NCI-H146 treated with DMSO at 0.1 percent for 48 hours (cell line): ENCODE measurements at regions not wholly inside any gene's neighbourhood (a gene's known extent, or its start where the extent isn't known, plus 50 kb on each side); places are given as distances from the start of the nearest gene placed in this dataset.

Experiments
- DNase-seq: peaks from one replicate; lab custom pipeline; 2025; ENCODE audit not compliant: unreplicated experiment; lab: John Stamatoyannopoulos, UW

DNA sequence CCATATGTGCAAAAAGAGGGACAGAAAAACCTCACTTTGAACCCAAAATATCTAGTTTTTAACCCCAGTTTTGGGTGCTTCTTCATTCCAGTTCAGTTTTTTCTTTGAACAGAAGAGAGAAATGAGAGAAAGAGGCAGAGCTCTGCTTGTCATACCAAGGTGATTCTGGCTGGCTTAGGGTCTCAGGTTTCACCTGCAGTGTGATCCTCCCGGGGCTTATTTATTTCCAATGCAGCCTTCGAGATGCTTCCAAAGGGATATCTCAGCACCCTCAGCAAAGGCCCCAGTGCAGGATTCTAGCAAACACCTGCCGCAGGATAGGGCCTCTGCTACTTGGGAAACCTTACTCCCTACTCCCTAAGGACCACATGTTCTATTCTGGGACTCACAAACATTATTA lies 131.3 kb downstream of the WDR11 start:
- DNase-seq, result no peak

GRCh38 chr10:120983721-120984120 lies 132.6 kb downstream of the WDR11 start:
- no peak for DNase-seq

DNA sequence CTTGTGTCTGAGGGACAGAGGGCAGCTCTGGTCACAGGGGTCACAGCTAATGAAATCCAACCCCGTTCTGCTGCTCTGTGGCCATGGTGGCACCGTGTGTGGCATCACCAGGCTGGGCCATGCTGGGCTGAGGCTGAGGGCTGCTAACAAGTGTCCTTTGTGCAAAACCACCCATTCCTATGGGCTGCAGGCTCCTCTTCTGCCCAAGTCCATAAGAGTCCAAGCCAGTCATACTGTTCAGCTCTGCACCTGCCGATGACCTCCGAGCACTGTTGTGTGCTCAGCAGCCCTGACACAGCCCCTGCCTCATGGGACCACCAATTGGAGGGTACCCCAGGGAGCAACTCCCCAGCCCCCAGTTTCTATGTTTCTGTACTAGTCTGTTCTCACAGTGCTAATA lies 133.1 kb downstream of the WDR11 start:
- DNase-seq, result no peak

DNA sequence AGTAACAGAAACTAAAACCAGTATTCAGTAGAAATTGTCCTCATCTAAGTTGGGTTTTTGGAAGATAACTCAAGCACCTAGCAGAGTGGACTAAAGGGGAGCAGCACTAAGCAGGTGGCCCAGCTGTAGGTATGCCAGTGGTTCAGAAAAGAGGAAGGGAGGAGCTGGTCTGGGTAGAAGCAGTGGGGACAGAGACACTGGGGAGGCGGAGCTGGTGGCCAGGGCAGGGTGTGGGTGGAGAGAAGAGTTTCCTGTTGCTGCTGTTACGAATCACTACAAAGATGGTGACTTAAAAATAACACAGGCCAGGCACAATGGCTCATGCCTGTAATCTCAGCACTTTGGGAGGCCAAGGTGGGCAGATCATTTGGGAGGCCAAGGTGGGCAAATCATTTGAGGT lies 136.2 kb downstream of the WDR11 start:
- no peak for DNase-seq

- no peak for DNase-seq
Measured at GRCh38 chr10:120988751-120989150, 137.6 kb downstream of the WDR11 start.

DNA sequence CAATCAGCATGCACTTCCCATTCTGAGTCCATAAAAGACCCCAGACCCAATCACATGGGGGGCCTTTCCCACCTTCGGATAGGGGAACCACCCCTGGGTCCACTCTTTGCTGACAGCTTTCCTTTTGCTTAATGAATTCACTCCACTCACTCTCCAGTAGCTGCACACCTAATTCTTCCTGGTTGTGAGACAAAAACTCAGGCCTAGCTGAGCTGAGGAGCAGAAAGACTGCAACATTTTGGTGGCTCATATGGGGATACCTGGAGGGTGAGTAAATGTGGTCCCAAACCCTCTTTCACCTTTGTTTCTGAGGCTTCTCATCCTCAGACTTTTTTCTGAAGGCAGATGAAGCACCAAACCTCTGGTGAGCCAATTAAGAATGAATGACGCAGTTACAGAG lies 138.1 kb downstream of the WDR11 start:
- DNase-seq, result no peak

DNA sequence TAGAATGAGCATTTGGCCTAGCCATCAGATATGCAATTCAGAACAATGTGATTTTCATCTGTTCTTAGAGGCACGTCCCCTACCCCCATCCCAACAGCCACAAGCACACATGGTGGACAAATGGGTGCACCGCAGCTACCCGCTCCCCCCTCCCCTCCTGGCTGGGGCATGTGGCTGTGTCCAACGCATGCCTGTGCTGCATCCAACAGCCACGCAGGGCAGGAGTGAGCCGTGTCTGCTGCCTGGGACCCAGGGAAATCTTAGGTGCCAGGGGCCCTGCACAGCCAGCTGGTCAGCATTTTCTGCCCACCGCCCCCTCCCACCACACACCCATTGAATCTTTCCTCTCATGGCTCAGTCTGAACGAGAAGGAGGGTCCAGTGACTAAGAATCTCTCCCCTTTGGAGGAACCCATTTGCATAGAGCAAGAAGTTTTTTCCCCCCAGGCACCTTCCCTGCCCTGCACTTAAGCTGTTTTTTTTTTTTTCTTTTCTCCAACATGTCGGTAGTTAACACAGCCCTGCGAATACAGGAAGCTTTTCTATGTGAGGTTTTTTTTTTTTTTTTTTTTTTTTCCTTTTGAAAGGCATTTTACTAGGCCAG lies 138.9 kb downstream of the WDR11 start:
- DNase-seq, result no peak

GRCh38 chr10:120990831-120991230 lies 139.7 kb downstream of the WDR11 start:
- DNase-seq, result no peak

- no peak for DNase-seq
Measured at GRCh38 chr10:120993089-120993488, 141.9 kb downstream of the WDR11 start.

DNA sequence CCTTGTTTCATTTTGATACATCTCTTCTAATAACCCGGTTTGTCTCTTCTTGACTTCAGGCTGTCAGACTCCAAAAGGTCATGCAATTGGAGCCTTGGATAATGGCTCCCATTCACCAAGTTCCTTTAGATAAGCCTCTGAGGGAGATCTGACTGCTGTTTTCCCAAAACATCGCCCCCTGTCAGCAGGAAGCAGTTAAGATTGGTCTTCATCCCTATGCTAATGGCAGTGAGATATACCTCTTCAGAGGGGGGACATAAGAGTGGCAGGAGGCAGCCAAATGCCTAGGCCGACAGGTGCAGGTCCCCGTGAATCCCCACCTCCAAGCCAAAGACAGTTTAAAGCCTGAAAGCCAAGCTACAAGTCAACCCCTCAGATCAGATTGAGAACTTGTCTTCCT lies 144.6 kb downstream of the WDR11 start:
- no peak for DNase-seq

- no peak for DNase-seq
Measured at GRCh38 chr10:120996456-120997034, 145.4 kb downstream of the WDR11 start.

DNA sequence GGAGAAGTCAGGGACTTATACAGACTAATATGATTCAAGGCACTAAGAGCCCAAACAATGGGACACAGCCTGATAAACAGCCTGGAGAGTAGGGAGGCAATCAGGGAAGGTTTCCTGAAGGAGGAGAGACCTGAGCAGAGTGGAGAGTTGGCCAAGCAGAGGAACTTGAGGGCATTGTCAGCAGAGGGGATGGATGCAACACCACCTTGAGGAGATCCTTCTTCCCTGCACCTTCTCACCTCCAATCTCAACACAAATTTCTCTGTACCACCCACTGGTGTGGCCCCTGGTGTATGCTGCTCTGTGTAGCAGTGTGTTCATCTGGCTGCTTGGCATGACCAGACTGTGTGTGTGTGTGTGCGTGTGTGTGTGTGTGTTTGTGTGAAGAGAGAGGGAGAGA lies 146.2 kb downstream of the WDR11 start:
- DNase-seq, result no peak

GRCh38 chr10:120997756-120998155 lies 146.6 kb downstream of the WDR11 start:
- DNase-seq, result no peak

- DNase-seq, result no peak
Measured at GRCh38 chr10:120998251-120998650, 147.1 kb downstream of the WDR11 start.

DNA sequence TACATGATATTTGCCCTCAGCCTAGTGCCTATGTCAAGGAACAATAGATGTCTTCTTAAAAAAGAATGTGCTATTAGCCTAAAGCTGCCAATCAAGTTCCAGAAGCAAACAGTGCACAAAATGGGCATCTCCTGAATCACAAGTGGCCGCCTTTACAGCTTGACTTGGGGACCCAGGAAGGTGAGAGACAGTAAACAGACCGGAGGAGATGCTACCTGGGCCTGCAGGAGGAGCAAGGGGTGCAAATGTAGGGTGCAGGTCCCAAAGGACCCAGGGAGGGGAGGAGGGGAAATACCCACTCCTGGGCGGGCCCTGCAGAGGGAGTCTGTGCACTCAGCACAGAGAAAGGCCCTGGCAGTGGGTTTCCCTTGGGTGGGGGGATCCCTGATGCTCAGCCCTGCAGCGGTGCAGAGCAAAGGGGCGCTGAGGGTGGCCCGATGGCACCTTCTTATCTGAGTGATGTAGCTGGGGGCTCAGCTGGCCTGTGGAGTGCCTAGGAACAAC lies 147.7 kb downstream of the WDR11 start:
- no peak for DNase-seq

GRCh38 chr10:120999868-121000267 lies 148.7 kb downstream of the WDR11 start:
- no peak for DNase-seq

DNA sequence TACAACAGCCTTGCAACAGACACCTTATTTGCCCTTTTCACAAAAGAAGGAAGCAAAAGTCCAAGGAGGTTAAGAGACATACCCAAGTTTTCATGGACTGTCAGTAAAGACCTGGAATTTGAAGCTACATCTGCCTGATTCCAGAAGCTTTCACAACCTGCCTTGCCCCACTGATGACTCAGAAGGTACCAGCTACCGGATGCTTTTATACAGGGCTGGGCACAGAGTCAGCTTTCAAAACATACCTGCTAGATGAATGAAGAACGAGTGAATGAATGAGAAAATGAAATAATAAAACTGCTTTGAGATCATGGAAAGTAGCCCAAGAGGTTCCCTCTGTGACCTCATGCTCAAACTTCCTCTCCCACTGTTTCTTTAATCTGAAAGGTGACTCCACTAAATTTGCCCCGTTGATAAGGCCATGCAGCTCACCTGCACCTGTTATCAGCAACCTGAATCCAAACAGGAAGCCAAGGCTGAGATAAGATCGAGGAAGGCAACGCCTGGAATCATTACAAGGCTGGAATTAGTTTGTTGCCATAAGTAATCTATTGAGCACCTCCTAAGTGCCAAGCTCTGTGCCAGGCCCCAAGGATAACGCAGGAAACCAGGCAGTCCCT lies 151.5 kb downstream of the WDR11 start:
- peak; percentile 55 for DNase-seq

DNA sequence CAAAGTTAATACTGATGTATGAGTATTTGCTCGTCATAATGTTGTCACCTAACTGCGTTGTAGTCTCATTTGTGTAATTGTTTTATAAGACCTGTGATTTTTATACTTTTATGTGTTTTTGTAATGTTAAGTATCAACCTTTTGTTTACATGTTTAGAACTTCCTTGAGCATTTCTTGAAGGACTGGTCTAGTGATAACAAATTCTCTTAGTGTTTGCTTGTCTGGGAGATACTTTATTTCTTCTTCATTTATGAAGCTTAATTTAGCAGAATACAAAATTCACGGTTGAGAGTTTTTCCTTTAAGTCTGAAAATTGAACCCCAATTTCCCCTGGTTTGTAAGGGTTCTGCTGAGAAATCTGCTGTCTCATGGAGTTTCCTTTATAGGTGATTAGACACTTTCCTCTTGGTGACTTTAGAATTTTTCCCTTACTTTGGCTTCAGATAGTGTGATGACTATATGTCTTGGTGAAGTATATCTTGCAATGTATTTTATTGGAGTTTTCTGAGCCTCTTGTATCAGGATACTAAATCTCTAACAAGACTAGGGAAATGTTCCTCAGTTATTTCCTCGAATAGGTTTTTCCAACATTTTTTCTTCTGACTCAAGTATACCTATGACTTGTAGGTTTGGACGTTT lies 154.9 kb downstream of the WDR11 start:
- no peak for DNase-seq

DNA sequence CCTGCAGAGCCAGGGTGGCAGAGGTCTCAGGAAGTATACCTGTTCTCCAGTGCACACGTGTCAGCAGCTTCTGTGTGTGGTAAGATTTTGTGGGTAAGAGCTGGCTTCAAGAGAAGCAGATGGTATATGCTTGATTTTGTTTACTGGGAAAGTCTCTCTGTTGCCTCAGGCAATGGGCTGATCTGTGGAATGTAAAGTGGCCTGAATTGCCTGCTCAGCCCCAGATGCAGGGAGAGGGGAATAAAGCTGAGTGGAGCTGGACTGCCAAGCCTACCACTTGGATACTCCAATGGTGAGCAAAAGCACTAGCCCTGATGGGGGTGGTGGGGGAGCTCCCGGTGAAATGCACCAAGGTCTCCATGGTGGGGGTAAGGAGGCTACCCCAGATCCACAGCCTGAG lies 156.1 kb downstream of the WDR11 start:
- DNase-seq, result no peak

DNA sequence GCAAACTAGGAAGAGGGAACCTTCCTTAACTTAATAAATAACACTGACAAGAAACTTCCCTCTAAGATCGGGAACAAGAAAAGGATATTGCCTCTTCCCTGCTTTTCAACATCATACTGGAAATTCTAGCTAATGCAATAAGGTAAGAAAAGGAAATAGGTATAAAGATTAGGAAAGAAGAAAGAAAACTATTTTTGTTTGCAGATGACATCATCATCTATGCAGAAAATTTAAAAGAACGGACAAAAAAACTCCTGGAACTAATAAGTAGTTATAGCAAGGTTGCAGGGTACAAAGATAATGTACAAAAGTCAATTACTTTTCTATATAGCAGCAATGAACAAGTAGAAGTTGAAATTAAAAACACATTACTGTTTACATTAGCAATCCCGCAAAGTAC lies 164.8 kb downstream of the WDR11 start:
- DNase-seq, result no peak

DNA sequence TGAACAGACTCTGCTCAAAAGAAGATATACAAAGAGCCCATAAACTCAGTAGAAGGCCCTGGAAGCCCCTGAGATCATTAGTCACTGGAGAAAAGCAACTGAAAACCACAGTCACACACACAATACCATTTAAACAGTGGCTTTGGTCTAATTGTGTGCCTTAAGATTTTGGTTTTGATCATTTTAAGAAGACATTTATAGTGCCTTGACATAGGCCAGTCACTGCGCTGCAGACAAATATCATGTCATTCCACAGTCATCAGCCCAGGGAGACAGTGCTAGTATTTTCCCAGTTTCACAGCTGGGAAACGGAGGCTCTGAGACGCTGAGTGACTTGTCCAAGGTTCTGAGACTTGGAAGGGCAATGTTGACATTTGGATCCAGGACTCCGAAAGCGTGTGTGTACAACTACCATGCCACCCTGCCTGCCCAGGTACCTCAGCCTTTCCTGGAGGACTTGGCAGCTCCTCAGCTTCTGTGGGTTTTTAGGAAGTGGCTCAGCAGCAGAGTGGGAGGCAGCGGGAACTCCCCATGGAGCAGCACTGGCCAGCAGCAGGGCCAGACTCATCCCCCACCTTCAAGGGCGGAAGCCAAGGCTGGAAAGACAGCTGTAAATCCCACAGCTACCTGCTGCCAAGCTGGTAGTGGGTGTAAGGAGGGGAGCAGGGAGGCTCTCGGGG lies 173.9 kb downstream of the WDR11 start:
- no peak for DNase-seq

GRCh38 chr10:121025731-121026130 lies 174.6 kb downstream of the WDR11 start:
- no peak for DNase-seq
